SK-N-SH (cell line): ENCODE measurements at regions not wholly inside any gene's neighbourhood (a gene's known extent, or its start where the extent isn't known, plus 50 kb on each side); places are given as distances from the start of the nearest gene placed in this dataset.

Experiments
- CTCF ChIA-PET: fragments of 300-600, 350-600 bp; formaldehyde crosslinking; extraction: SDS; loops from one replicate; lab custom pipeline; 2021; lab: Yijun Ruan, JAX
- POLR2A ChIA-PET: fragments of 350-600 bp; sonication (Branson Sonifier 250); formaldehyde crosslinking; extraction: SDS; loops from one replicate; lab custom pipeline; 2020; ENCODE audit warnings: antibody characterized with exemption, inconsistent platforms; lab: Yijun Ruan, JAX
- DNase-seq: peaks from one replicate; pipeline ENCODE4 v3.0.0; 2012
- H2AFZ ChIP-seq: fragments of 200-600 bp; sonication (generic); 2 replicates; pipeline ENCODE4 v1.8.1; 2016; ENCODE audit warnings: antibody characterized with exemption, mild to moderate bottlenecking, low read depth
- H3F3A ChIP-seq: fragments of 200-600 bp; sonication (generic); replicated peaks from 2 replicates; pipeline ENCODE3; 2016; ENCODE audit warnings: antibody characterized with exemption, mild to moderate bottlenecking; ENCODE audit not compliant: insufficient read depth
- H3K27ac ChIP-seq, 2 experiments: fragments of 200-500 bp in 1 of 2; fragments of 200-600 bp in 1 of 2; sonication (Bioruptor generic) in 1 of 2; sonication (generic), shearing (Covaris generic) in 1 of 2; 2 replicates each; pipeline versions ENCODE4 v1.5.1 to v1.6.1; 2014 to 2016; ENCODE audit warnings: low read depth in 2 of 2, inconsistent platforms in 1 of 2, low read length in 1 of 2, mild to moderate bottlenecking in 1 of 2, mixed read lengths in 1 of 2
- H3K27me3 ChIP-seq: fragments of 200-600 bp; sonication (generic), shearing (Covaris generic); 2 replicates; pipeline ENCODE4 v1.6.1; 2016; ENCODE audit warnings: mixed run types; ENCODE audit not compliant: insufficient read depth
- H3K36me3 ChIP-seq, 2 experiments: fragments of 200-500 bp in 1 of 2; fragments of 200-600 bp in 1 of 2; sonication (Bioruptor generic) in 1 of 2; sonication (generic) in 1 of 2; replicated peaks in 1 of 2; 2 replicates each; pipeline versions ENCODE3 to v1.5.1; 2014 to 2016; ENCODE audit warnings: low read length in 1 of 2, mild to moderate bottlenecking in 1 of 2; ENCODE audit not compliant: insufficient read depth in 2 of 2, control insufficient read depth in 1 of 2
- H3K4me1 ChIP-seq, 2 experiments: fragments of 200-500 bp in 1 of 2; fragments of 200-600 bp in 1 of 2; sonication (Bioruptor generic) in 1 of 2; sonication (generic), shearing (Covaris generic) in 1 of 2; 2 replicates each; pipeline versions ENCODE4 v1.5.1 to v1.6.1; 2014 to 2016; ENCODE audit warnings: low read depth in 1 of 2, low read length in 1 of 2, mixed run types in 1 of 2; ENCODE audit not compliant: insufficient read depth in 2 of 2, control insufficient read depth in 1 of 2
- H3K4me2 ChIP-seq: fragments of 200-600 bp; sonication (generic), shearing (Covaris generic); 2 replicates; pipeline ENCODE4 v1.6.1; 2017; ENCODE audit warnings: mixed run types
- H3K4me3 ChIP-seq, 2 experiments: fragments of 200-500 bp in 1 of 2; fragments of 200-600 bp in 1 of 2; sonication (Bioruptor generic) in 1 of 2; sonication (generic), shearing (Covaris generic) in 1 of 2; 2 replicates each; pipeline versions ENCODE4 v1.5.1 to v1.8.1; 2014 to 2016; ENCODE audit warnings: low read depth in 2 of 2, inconsistent platforms in 1 of 2, low read length in 1 of 2, mild to moderate bottlenecking in 1 of 2, mixed read lengths in 1 of 2, moderate library complexity in 1 of 2
- H3K79me2 ChIP-seq: fragments of 200-600 bp; sonication (generic); 2 replicates; pipeline ENCODE4 v1.8.1; 2017; ENCODE audit warnings: mild to moderate bottlenecking; ENCODE audit not compliant: insufficient read depth
- H3K9ac ChIP-seq: fragments of 200-600 bp; sonication (generic); 2 replicates; pipeline ENCODE4 v1.6.1; 2017; ENCODE audit warnings: mixed run types
- H3K9me2 ChIP-seq: fragments of 200-600 bp; sonication (generic); 2 replicates; pipeline ENCODE4 v1.6.1; 2017; ENCODE audit warnings: mixed run types
- H3K9me3 ChIP-seq: fragments of 200-600 bp; sonication (generic); 2 replicates; pipeline ENCODE4 v1.6.1; 2017; ENCODE audit warnings: mixed run types, mild to moderate bottlenecking, moderate library complexity
- H4K20me1 ChIP-seq: fragments of 200-600 bp; sonication (generic); 2 replicates; pipeline ENCODE4 v1.6.1; 2017; ENCODE audit warnings: mild to moderate bottlenecking, mixed run types; ENCODE audit not compliant: insufficient read depth
- CTCF ChIP-seq: fragments of 200-600 bp; sonication (generic); IDR thresholded peaks from 2 replicates; pipeline ENCODE4 v1.6.1; 2017; ENCODE audit warnings: antibody characterized with exemption, mild to moderate bottlenecking, moderate library complexity
- EP300 ChIP-seq, 2 experiments: IDR thresholded peaks; 2 replicates each; pipeline versions ENCODE4 v1.4.0 to v1.6.1; 2012; ENCODE audit warnings: borderline replicate concordance in 1 of 2, low read depth in 1 of 2, low read length in 1 of 2
- EZH2phosphoT487 ChIP-seq: fragments of 200-600 bp; sonication (generic); IDR thresholded peaks from 2 replicates; pipeline ENCODE4 v1.6.1; 2017; ENCODE audit warnings: low read depth, mixed run types, mild to moderate bottlenecking, antibody characterized with exemption, moderate library complexity, borderline replicate concordance
- FOSL2 ChIP-seq: IDR thresholded peaks from 2 replicates; pipeline ENCODE4 v1.4.0; 2012; ENCODE audit warnings: low read depth, mild to moderate bottlenecking, moderate library complexity, borderline replicate concordance
- FOXJ3 ChIP-seq: sonication (generic); formaldehyde crosslinking; IDR thresholded peaks from 2 replicates; pipeline ENCODE4 v1.5.1; 2020; ENCODE audit warnings: mild to moderate bottlenecking, missing genetic modification reagents
- FOXM1 ChIP-seq: IDR thresholded peaks from 2 replicates; pipeline ENCODE4 v1.4.0; 2012; ENCODE audit warnings: low read depth, mild to moderate bottlenecking
- GATA2 ChIP-seq: sonication (generic); formaldehyde crosslinking; IDR thresholded peaks from 2 replicates; pipeline ENCODE4 v1.5.0; 2020; ENCODE audit warnings: mild to moderate bottlenecking, missing genetic modification reagents
- IRF3 ChIP-seq: fragments of 150-350 bp; IDR thresholded peaks from 2 replicates; pipeline ENCODE4 v1.6.1; 2016; ENCODE audit warnings: mild to moderate bottlenecking, low read depth, low read length
- MAX ChIP-seq: IDR thresholded peaks from 2 replicates; pipeline ENCODE4 v1.4.0; 2012; ENCODE audit warnings: low read depth
- MEF2A ChIP-seq: IDR thresholded peaks from 2 replicates; pipeline ENCODE4 v1.4.0; 2012; ENCODE audit warnings: low read depth, borderline replicate concordance
- MXI1 ChIP-seq: IDR thresholded peaks from 2 replicates; pipeline ENCODE4 v1.6.1; 2012; ENCODE audit warnings: mild to moderate bottlenecking, low read depth, low read length, improper control_type of control experiment
- NRF1 ChIP-seq: IDR thresholded peaks from 2 replicates; pipeline ENCODE4 v1.6.1; 2012; ENCODE audit warnings: low read depth, mild to moderate bottlenecking, low read length
- POLR2AphosphoS5 ChIP-seq: IDR thresholded peaks from 2 replicates; pipeline ENCODE4 v1.6.1; 2012; ENCODE audit warnings: low read depth, low read length
- RAD21 ChIP-seq: IDR thresholded peaks from 2 replicates; pipeline ENCODE4 v1.6.1; 2012; ENCODE audit warnings: mild to moderate bottlenecking, low read length
- REST ChIP-seq: IDR thresholded peaks from 2 replicates; pipeline ENCODE4 v1.6.1; 2012; ENCODE audit warnings: mild to moderate bottlenecking, low read depth, low read length, moderate library complexity
- SIN3A ChIP-seq: IDR thresholded peaks from 2 replicates; pipeline ENCODE4 v1.6.1; 2012; ENCODE audit warnings: low read depth, mild to moderate bottlenecking, low read length, moderate library complexity, borderline replicate concordance
- TCF12 ChIP-seq: IDR thresholded peaks from 2 replicates; pipeline ENCODE4 v1.4.0; 2012
- TEAD4 ChIP-seq: IDR thresholded peaks from 2 replicates; pipeline ENCODE4 v1.4.0; 2012; ENCODE audit warnings: mild to moderate bottlenecking, borderline replicate concordance; ENCODE audit not compliant: insufficient read depth
- USF2 ChIP-seq: fragments of 150-350 bp; IDR thresholded peaks from 2 replicates; pipeline ENCODE4 v1.6.1; 2017; ENCODE audit warnings: antibody characterized with exemption, low read length, low read depth, borderline replicate concordance
- WGBS: methylation state at CpG from one replicate; pipeline ENCODE4 v1.1.6; 2017; ENCODE audit warnings: low lambda C conversion rate; 5-methylcytosine and 5-hydroxymethylcytosine counted together

GRCh38 chr7:95716357-95717122 lies 55.8 kb upstream of the DYNC1I1 start:
- POLR2A ChIA-PET: no interaction called here

More at GRCh38 chr7:95716357-95717122, 55.8 kb upstream of the DYNC1I1 start:
- no peaks in the 10 kb centered on the region for H3F3A ChIP-seq
- no peaks in the 10 kb centered on the region for H3K79me2 ChIP-seq
- 9% methylated on average over 5 of the region's 5 CpGs for WGBS
- H3K27ac ChIP-seq: no peak overlapping the region
- TF ChIP-seq EP300 (IDR thresholded peaks at IDR 0.05; ENCODE audit: borderline replicate concordance in 1 of 2, low read depth in 1 of 2, low read length in 1 of 2) (no peak), NRF1 (no peak), CTCF (no peak), REST (no peak), IRF3 (no peak), MEF2A (no peak), TEAD4 (no peak), RAD21 (no peak), FOXJ3 (CRISPR knock-in tag) (no peak), FOXM1 (no peak), MAX (no peak), SIN3A (no peak), USF2 (no peak), TCF12 (no peak), MXI1 (no peak), FOSL2 (no peak), EZH2phosphoT487 (no peak), GATA2 (CRISPR knock-in tag) (no peak), POLR2AphosphoS5 (no peak)
- TF ChIP-seq, all 33 proteins: peak for 0
- no peak overlapping the region for H2AFZ ChIP-seq
- no peak overlapping the region for H3K4me2 ChIP-seq
- CTCF ChIA-PET: interaction anchor here (1.0 to 3.7 kb wide), 3 partner anchors 155 to 205 kb away, joined by 3 to 31 read pairs (median 3); no protein-coding TSS in a partner anchor
- no peaks in the 10 kb centered on the region for H3K9me3 ChIP-seq
- H3K36me3 ChIP-seq: no peaks in the 10 kb centered on the region
- no peaks in the 10 kb centered on the region; the same call in 1 of the 2 replicates for H3K27me3 ChIP-seq
- H3K4me1 ChIP-seq: no peaks in the 10 kb centered on the region
- no peaks in the 10 kb centered on the region for H3K9me2 ChIP-seq
- no peaks in the 10 kb centered on the region for H4K20me1 ChIP-seq
- no peak overlapping the region for H3K4me3 ChIP-seq
- DNase-seq: no peak
- no peak overlapping the region for H3K9ac ChIP-seq
